Naive thymus-derived CD4-positive, alpha-beta T cell (primary cell): ENCODE measurements at regions not wholly inside any gene's neighbourhood (a gene's known extent, or its start where the extent isn't known, plus 50 kb on each side); places are given as distances from the start of the nearest gene placed in this dataset.
"Not testable (repeated sequence)": the region's sequence is repeated elsewhere in the genome, so short reads cannot be mapped to it uniquely, and the experiment has no call there.

Source experiments
- ATAC-seq: fragments of 150-1000 bp; cut with Tn5 transposase; 2 replicates; pipeline ENCODE4 v1.10.0; 2021; ENCODE audit warnings: mild to moderate bottlenecking, moderate library complexity
- CTCF ChIA-PET: fragments of 350-600 bp; sonication (Branson Sonifier 250); formaldehyde crosslinking; loops from one replicate; lab custom pipeline; 2021; ENCODE audit warnings: antibody characterized with exemption; lab: Charles Lee
- POLR2A ChIA-PET: fragments of 350-600 bp; sonication (Branson Sonifier 250); formaldehyde crosslinking; loops from one replicate; lab custom pipeline; 2021; ENCODE audit warnings: antibody characterized with exemption, inconsistent platforms; lab: Charles Lee
- DNase-seq, 9 donors: peaks; one replicate each; pipeline versions ENCODE4 v3.0.0 to v3.0.0-alpha.2; 2020 to 2022; ENCODE audit warnings: mixed read lengths in 1 of 9
- H3K27ac ChIP-seq: one replicate; pipeline ENCODE4 v1.7.0; 2013; ENCODE audit warnings: mild to moderate bottlenecking, low read depth, low read length, moderate library complexity
- H3K27me3 ChIP-seq, 2 donors: one replicate each; pipeline ENCODE4 v1.7.0; 2013; ENCODE audit warnings: low read length in 2 of 2, mild to moderate bottlenecking in 2 of 2, moderate library complexity in 2 of 2; ENCODE audit not compliant: control insufficient read depth in 2 of 2, insufficient read depth in 2 of 2
- H3K36me3 ChIP-seq, 3 experiments: 1 replicate in 2 of 3; 2 replicates in 1 of 3; pipeline ENCODE4 v1.7.0; 2013; ENCODE audit warnings: low read length in 3 of 3, mild to moderate bottlenecking in 3 of 3, moderate library complexity in 1 of 3; ENCODE audit not compliant: insufficient read depth in 3 of 3, control insufficient read depth in 2 of 3
- H3K4me1 ChIP-seq, 2 donors: one replicate each; pipeline ENCODE4 v1.7.0; 2013; ENCODE audit warnings: low read length in 2 of 2, mild to moderate bottlenecking in 2 of 2, moderate library complexity in 1 of 2; ENCODE audit not compliant: control insufficient read depth in 2 of 2, insufficient read depth in 2 of 2
- H3K4me3 ChIP-seq: 2 replicates; pipeline ENCODE4 v1.7.0; 2013; ENCODE audit warnings: mild to moderate bottlenecking, low read length
- H3K9me3 ChIP-seq, 3 experiments: 1 replicate in 2 of 3; 2 replicates in 1 of 3; pipeline ENCODE4 v1.7.0; 2013; ENCODE audit warnings: low read length in 3 of 3; ENCODE audit not compliant: control insufficient read depth in 2 of 3
- H3K27ac Mint-ChIP-seq, 9 donors: one replicate each; pipeline ENCODE4 v1.8.0; 2020 to 2022; ENCODE audit warnings: mixed read lengths in 9 of 9, mild to moderate bottlenecking in 8 of 9, moderate library complexity in 5 of 9, inconsistent platforms in 2 of 9
- H3K27me3 Mint-ChIP-seq, 5 donors: one replicate each; pipeline ENCODE4 v1.8.0; 2021 to 2022; ENCODE audit warnings: mixed read lengths in 5 of 5, mild to moderate bottlenecking in 1 of 5
- H3K36me3 Mint-ChIP-seq, 5 donors: one replicate each; pipeline ENCODE4 v1.8.0; 2020 to 2022; ENCODE audit warnings: mixed read lengths in 5 of 5, mild to moderate bottlenecking in 3 of 5, inconsistent platforms in 1 of 5
- H3K4me1 Mint-ChIP-seq, 7 donors: one replicate each; pipeline ENCODE4 v1.8.0; 2020 to 2022; ENCODE audit warnings: mixed read lengths in 7 of 7, mild to moderate bottlenecking in 3 of 7, inconsistent platforms in 1 of 7
- H3K4me3 Mint-ChIP-seq, 10 donors: one replicate each; pipeline ENCODE4 v1.8.0; 2020 to 2022; ENCODE audit warnings: mild to moderate bottlenecking in 10 of 10, mixed read lengths in 10 of 10, moderate library complexity in 6 of 10, inconsistent platforms in 2 of 10
- H3K9me3 Mint-ChIP-seq, 11 donors: one replicate each; pipeline ENCODE4 v1.8.0; 2020 to 2022; ENCODE audit warnings: mixed read lengths in 11 of 11, mild to moderate bottlenecking in 4 of 11, inconsistent platforms in 1 of 11, moderate library complexity in 1 of 11
- intact Hi-C, 2 donors: fragments of 100-400 bp; cut with micrococcal nuclease; formaldehyde crosslinking; loops; one replicate each; pipeline ENCODE4 v1.15.1; 2023

DNA sequence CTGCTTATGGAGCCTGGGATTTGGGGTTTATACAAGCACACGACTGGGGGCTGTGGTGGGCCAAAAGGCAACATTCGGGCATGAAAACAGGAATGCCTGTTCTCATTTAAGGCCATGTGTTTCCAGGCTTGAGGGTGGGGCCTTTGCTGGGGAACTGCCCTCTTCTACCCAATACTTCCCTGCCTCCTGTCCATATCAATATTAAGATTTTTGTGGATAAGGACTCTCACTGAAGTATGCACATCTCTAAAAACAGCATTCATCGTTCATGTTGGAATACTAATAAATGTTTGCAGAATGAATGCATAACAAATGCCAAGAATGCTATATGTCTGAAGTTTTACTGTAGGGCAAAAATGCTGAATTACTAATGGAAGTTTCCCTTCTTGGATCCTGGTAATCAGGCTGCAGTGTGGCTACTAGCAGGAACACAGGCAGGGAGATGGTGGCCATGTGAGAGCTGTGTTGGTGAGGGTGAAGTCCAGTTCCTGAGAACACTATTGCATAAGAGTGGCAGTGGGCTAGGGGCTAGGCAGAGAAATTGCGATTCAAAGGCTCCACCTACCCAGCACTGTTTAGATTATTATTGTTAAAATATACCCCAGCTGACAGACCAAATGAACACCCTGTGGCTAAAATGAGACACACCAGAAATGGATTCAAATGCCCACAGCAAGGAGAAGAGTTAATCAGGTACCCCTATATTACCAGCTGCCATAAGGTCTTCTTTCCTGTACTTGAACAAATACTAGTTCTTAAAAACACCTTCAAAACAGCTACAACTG, 644.3 kb downstream of the EPM2A start:
- no peaks in the 10 kb centered on the region for H3K4me1 Mint-ChIP-seq
- no peak for DNase-seq
- ATAC-seq: no peak

DNA sequence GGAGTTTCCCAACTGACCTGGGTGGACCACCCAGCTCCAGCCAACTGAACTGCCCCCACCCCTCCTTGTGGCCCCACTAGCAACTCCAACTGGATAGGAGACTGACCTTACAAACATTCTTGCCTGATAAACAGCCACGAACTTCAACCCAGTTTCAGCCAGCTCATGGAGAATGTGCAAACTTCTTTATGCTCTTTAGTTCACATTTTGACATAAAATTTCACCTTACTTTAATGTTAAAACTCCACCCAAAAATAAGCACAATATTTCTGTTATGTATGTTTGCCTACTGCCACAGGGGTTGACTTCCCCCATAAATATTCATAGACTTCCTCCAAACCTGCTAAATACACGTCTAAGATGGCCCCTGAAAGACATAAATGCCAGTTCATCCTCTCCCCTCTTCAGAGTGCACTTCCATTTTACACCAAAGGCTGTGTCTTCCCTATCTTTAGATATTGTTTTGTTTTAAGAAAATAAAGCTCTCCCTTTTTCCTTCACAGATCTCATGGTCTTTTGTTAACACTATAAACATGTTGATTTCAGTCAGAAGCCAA, 643.7 kb downstream of the EPM2A start:
- H3K36me3 Mint-ChIP-seq: no peaks in the 10 kb centered on the region
- H3K27ac Mint-ChIP-seq: no peak overlapping the region
- POLR2A ChIA-PET: no interaction called here
- H3K4me1 Mint-ChIP-seq: no peaks in the 10 kb centered on the region
- peaks cover 0 to 7% (median 0%) of the 10 kb centered on the region in 11 donors for H3K9me3 Mint-ChIP-seq
- H3K9me3 ChIP-seq: no peaks in the 10 kb centered on the region
- H3K36me3 ChIP-seq: no peaks in the 10 kb centered on the region
- H3K4me3 ChIP-seq: no peak overlapping the region
- CTCF ChIA-PET: no interaction called here
- no peak overlapping the region for H3K4me3 Mint-ChIP-seq
- intact Hi-C loops: no loop called here
- ATAC-seq: no peak
- H3K27me3 Mint-ChIP-seq: peaks cover 0 to 20% (median 6%) of the 10 kb centered on the region in 5 donors
- no peak overlapping the region for H3K27ac ChIP-seq
- DNase-seq: no peak
- no peaks in the 10 kb centered on the region for H3K27me3 ChIP-seq
- no peaks in the 10 kb centered on the region for H3K4me1 ChIP-seq

More for the DNA sequence above, 644.3 kb downstream of the EPM2A start:
- intact Hi-C loops: no loop called here
- Histone ChIP-seq H3K27ac (no peak overlapping the region), H3K4me3 (no peak overlapping the region), H3K27me3 (no peaks in the 10 kb centered on the region), H3K9me3 (no peaks in the 10 kb centered on the region), H3K4me1 (no peaks in the 10 kb centered on the region), H3K36me3 (no peaks in the 10 kb centered on the region)
- ChIA-PET CTCF (no interaction called here), POLR2A (no interaction called here)
- no peak overlapping the region for H3K4me3 Mint-ChIP-seq
- no peaks in the 10 kb centered on the region for H3K36me3 Mint-ChIP-seq
- H3K9me3 Mint-ChIP-seq: peaks cover 0 to 3% (median 0%) of the 10 kb centered on the region in 11 donors
- no peak overlapping the region for H3K27ac Mint-ChIP-seq
- peaks cover 2 to 19% (median 6%) of the 10 kb centered on the region in 5 donors for H3K27me3 Mint-ChIP-seq

DNA sequence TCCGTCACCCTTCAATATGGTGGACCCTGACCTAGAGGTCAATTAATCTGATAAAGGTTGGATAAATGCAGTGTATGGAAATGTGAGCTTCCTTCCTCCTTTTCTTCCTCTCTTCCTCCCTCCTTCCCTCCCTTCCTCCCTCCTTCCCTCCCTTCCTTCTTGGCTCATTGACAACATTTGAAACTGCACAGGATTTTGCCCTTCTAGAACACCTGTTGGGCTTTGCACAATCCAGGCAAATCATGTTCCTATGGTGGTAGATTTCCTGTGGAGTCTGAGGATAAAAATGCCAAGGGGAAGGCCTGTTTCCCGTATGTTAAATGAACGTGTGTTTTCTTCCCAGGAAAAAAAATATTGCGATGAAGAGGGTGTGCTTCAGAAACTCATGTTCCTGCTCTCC, 642.8 kb downstream of the EPM2A start:
- H3K4me1 Mint-ChIP-seq: no peaks in the 10 kb centered on the region
- intact Hi-C loops: no loop called here
- POLR2A ChIA-PET: no interaction called here

DNA sequence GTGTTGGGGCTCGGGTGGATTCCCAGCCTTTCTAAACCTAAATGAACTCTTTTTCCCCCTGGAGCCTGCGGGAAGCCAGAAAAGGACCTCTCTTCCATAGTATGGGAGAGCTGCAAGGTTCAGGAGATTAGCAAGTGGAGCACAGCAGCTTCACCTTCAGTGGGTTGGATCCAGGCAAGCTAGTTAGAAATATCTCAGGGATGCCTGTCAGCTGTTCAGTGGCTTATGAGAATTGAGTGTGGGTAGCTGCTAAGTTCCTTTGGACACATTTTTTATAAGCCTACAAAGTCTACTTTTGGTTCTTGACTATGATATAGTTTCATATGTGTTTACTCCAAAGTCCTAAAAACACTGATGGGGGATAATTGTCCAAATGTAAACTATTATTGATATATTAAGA, 642.1 kb downstream of the EPM2A start:
- POLR2A ChIA-PET: no interaction called here
- ATAC-seq: no peak
- no peaks in the 10 kb centered on the region for H3K27me3 ChIP-seq
- H3K9me3 ChIP-seq: peaks cover 0 to 4% (median 0%) of the 10 kb centered on the region in 3 experiments
- intact Hi-C loops: no loop called here
- no peaks in the 10 kb centered on the region for H3K36me3 Mint-ChIP-seq
- H3K27me3 Mint-ChIP-seq: peaks cover 0 to 20% (median 6%) of the 10 kb centered on the region in 5 donors
- DNase-seq: no peak
- H3K4me3 Mint-ChIP-seq: no peak overlapping the region
- H3K27ac Mint-ChIP-seq: no peak overlapping the region
- H3K36me3 ChIP-seq: no peaks in the 10 kb centered on the region
- no peak overlapping the region for H3K27ac ChIP-seq
- CTCF ChIA-PET: no interaction called here
- no peaks in the 10 kb centered on the region for H3K4me1 ChIP-seq
- no peaks in the 10 kb centered on the region for H3K4me1 Mint-ChIP-seq
- no peak overlapping the region for H3K4me3 ChIP-seq
- H3K9me3 Mint-ChIP-seq: peaks cover 0 to 23% (median 4%) of the 10 kb centered on the region in 11 donors

More for the DNA sequence above, 642.8 kb downstream of the EPM2A start:
- Mint-ChIP-seq H3K4me3 (no peak overlapping the region), H3K27ac (no peak overlapping the region), H3K9me3 (peaks cover 0 to 16% (median 3%) of the 10 kb centered on the region in 11 donors), H3K27me3 (peaks cover 0 to 20% (median 6%) of the 10 kb centered on the region in 5 donors), H3K36me3 (no peaks in the 10 kb centered on the region)
- peaks cover 0 to 4% (median 0%) of the 10 kb centered on the region in 3 experiments for H3K9me3 ChIP-seq
- ATAC-seq (no peak), DNase-seq (no peak)
- CTCF ChIA-PET: no interaction called here
- H3K27ac ChIP-seq: no peak overlapping the region
- H3K4me1 ChIP-seq: no peaks in the 10 kb centered on the region
- H3K27me3 ChIP-seq: no peaks in the 10 kb centered on the region
- H3K4me3 ChIP-seq: no peak overlapping the region
- H3K36me3 ChIP-seq: no peaks in the 10 kb centered on the region

DNA sequence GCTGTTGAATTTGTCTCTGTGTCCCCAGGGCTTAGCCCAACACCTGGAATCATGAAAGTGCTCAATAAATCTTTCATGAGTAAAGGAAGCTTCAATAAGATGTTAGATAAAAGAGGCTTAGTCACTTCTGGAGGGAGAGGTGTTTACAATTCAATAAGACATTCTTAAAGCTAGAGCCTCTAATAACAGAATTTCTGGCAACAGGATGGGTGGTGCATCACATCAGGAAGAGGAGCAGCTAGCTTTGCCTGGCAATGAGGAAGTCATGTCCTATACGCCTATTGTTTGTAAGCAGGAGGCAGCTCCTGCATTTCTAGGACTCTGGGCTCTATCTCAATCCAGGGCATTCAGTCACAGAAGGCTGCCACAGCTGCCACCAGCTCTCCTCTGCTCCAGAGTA, 638.5 kb downstream of the EPM2A start:
- no peak overlapping the region for H3K27ac Mint-ChIP-seq
- DNase-seq (no peak), ATAC-seq (no peak)
- H3K4me1 Mint-ChIP-seq: no peaks in the 10 kb centered on the region
- Histone ChIP-seq H3K4me3 (no peak overlapping the region), H3K27me3 (no peaks in the 10 kb centered on the region), H3K27ac (no peak overlapping the region), H3K9me3 (peaks cover 0 to 8% (median 0%) of the 10 kb centered on the region in 3 experiments), H3K36me3 (no peaks in the 10 kb centered on the region), H3K4me1 (no peaks in the 10 kb centered on the region)
- H3K36me3 Mint-ChIP-seq: no peaks in the 10 kb centered on the region
- H3K9me3 Mint-ChIP-seq: peaks cover 2 to 37% (median 8%) of the 10 kb centered on the region in 11 donors
- H3K27me3 Mint-ChIP-seq: peaks cover 0 to 7% (median 4%) of the 10 kb centered on the region in 5 donors
- ChIA-PET CTCF (no interaction called here), POLR2A (no interaction called here)
- H3K4me3 Mint-ChIP-seq: no peak overlapping the region
- intact Hi-C loops: no loop called here

DNA sequence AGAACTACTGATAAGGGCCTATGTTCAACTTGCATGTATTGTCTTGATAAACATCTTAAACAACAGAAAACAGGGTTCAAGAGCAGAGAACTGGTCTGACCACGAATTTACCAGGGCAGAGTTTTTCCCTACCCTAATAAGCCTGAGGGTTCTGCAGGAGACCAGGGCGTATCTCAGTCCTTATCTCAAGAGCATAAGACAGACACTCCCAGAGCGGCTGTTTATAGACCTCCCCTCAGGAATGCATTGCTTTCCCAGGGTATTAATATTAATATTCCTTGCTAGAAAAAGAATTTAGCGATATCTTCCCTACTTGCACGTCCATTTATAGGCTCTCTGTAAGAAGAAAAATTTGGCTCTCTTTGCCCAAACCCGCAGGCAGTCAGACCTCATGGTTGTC, 637.2 kb downstream of the EPM2A start:
- intact Hi-C loops, H3K27ac Mint-ChIP-seq, CTCF ChIA-PET, DNase-seq, H3K4me3 Mint-ChIP-seq, POLR2A ChIA-PET, H3K27me3 Mint-ChIP-seq, H3K4me1 ChIP-seq, H3K36me3 ChIP-seq, H3K4me3 ChIP-seq, H3K27ac ChIP-seq, H3K27me3 ChIP-seq, ATAC-seq, H3K9me3 ChIP-seq, H3K4me1 Mint-ChIP-seq, H3K36me3 Mint-ChIP-seq: not testable (repeated sequence)
- H3K9me3 Mint-ChIP-seq: peaks cover 2 to 37% (median 8%) of the 10 kb centered on the region in 11 donors

DNA sequence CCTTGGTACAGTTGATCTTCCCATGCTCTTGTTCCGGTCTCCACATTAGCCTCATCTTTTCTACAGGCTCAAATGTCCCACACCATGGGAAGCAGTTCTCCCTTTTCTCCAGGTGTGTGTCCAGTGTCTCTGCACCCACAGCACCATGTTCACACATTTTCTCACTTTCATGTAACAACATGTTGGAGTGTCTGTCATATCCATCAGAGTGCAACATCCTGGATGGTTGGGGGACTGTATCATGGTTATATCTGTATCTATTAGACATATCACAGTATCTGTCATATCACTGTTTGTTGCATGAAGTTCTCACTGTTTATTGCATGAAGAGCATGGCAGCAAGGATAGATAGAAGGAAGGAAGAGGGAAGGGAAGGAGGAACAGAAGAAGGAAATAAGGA, 635.6 kb downstream of the EPM2A start:
- Mint-ChIP-seq H3K27ac (no peak overlapping the region), H3K27me3 (peaks cover 0 to 9% (median 5%) of the 10 kb centered on the region in 5 donors), H3K4me3 (no peak overlapping the region), H3K36me3 (no peaks in the 10 kb centered on the region), H3K9me3 (peaks cover 2 to 37% (median 8%) of the 10 kb centered on the region in 11 donors), H3K4me1 (no peaks in the 10 kb centered on the region)
- Histone ChIP-seq H3K27ac (no peak overlapping the region), H3K9me3 (peaks cover 0 to 8% (median 0%) of the 10 kb centered on the region in 3 experiments), H3K4me3 (no peak overlapping the region), H3K27me3 (no peaks in the 10 kb centered on the region), H3K36me3 (no peaks in the 10 kb centered on the region), H3K4me1 (no peaks in the 10 kb centered on the region)
- ATAC-seq (no peak), DNase-seq (no peak)
- intact Hi-C loops: no loop called here
- ChIA-PET CTCF (no interaction called here), POLR2A (no interaction called here)
